ENCODE measurements at regions not wholly inside any gene's neighbourhood (a gene's known extent, or its start where the extent isn't known, plus 50 kb on each side); places are given as distances from the start of the nearest gene placed in this dataset.
A peak's percentile ranks its signal among the peaks of the same experiment; 100 is the strongest.
"Not testable (repeated sequence)": the region's sequence is repeated elsewhere in the genome, so short reads cannot be mapped to it uniquely, and the experiment has no call there.

DNA sequence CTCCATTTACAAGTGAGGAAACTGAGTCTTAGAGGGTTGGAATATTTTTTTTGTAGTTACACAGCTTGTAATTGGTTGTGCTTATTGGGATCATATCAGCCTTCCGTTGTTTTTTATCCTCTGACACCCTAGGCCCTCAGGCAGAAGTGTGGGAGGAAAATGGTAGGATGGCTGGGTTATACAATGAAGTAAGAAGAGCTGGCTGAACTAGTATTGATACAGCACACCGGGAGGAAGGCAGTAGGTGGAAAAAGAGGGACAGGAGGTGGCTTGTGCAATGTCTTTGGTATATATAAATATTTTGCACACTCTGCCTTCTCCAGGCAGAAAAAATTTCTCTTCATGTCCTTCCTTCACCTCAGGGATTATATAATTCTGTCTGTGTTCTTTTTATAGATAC is 214.3 kb upstream of the SGO1 start:
- DNase-seq (ENCODE audit: low read depth): no peak

DNA sequence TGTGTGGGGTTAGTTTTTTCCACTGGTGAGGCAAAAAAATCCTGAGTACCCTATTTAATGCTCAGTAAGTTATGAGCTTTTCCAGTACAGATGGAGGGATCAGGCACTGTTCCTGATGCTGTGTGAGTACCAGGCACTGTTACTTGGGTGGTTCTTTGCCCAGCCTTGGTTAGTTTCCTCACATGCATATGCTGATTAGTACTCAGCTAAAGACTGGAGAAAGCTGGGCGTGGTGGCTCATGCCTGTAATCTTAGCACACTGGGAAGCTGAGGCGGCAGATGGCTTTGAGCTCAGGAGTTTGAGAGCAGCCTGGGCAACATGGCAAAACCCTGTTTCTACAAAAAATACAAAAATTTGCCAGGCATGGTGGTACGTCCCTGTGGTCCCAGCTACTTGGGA is 210.3 kb upstream of the SGO1 start:
- no peak for DNase-seq (ENCODE audit: low read depth)

DNA sequence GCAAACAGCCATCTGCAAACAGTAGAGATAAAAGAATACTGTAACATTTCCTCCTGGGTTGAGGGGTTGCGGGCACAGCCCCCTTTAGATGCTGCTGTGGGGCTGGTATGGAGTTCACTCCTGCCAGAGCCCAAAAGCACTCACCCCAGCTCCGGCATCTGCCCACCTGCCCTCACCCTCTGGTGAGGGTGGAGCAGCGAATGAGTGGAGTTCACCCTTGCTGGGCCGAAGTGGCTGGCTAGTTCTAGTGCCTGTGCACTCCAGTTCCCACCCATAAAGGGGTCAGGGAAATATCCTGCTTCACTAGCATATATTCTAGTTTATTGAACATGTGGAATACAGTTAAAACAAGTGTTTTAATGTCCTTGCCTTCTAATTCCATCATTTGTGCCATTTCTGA is 209.7 kb upstream of the SGO1 start:
- DNase-seq (ENCODE audit: low read depth): no peak

DNA sequence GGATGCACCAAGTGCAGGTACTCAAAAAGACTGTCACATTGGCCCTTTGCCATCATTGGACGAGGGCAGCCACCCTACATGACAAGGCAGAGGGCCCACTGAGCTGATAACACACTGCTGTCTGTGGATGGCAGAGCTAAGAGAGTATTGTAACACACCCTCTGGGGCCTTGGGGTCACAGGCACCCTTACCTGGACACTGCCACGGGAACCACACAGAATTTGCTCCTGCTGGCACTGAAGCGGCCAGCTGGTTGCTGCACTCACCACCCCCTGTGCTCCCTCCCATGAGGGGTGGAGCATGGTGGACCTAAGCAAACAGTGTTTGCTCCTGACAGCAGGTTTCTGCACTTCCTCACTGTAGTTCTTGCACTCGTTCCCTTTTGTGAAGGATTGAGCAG is 208.2 kb upstream of the SGO1 start:
- no peak for DNase-seq (ENCODE audit: low read depth)

DNA sequence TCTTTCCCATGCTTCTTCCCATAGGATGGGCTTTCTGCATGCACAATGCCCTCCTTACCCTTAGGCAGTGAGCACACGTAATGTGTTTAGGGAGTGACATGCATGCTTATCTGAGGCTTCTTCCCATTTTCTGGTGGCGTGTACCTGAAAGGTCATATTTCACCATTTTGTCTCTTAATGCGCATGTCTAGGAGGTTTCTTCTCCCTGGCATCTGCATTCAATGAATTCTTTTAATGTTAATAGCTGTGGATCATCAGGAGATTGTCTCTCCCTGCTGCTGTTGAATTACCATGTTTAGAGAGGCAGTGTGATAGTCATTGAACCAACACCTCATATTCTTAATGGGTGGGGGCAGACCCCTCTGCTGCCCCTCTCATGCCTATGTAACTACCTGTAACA is 205.6 kb upstream of the SGO1 start:
- DNase-seq (ENCODE audit: low read depth): no peak

DNA sequence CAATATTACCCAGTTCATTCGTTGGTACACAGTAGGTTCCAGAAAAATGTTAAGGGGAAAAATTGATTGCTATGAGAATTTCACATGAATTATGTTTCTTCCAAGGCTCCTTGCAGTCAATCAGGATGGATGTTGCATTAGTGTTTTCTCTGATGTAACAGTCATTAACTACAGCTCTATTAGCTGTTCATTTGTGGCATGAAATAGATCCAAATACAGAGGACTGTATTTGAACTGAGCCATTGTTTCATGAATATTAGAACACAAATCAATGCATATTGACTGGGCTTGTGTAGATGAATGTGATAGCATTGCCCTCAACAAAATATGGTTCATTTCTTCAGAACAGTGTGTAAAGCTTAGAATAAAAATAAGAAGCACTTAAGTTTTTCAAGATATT is 203.0 kb upstream of the SGO1 start:
- no peak for DNase-seq (ENCODE audit: low read depth)

DNA sequence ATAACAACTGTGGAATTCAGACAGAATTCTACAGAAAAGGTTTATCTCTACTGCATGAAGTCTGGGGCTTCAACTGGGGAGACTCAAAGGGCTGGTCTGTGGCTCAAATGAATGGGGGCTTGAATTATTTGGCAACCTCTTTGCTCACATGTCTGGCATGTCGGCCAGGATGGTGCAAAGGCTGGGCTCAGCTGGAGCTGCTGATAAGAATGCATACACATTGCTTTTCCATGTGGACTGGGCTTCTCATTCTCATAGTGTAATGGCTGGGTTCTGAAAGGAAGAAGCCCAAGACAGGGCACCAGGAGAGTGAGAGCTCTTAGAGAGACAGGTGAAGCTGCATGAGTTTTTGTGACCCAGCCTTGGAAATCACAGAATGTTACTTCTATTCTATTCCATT is 194.3 kb upstream of the SGO1 start:
- DNase-seq (ENCODE audit: low read depth): no peak

DNA sequence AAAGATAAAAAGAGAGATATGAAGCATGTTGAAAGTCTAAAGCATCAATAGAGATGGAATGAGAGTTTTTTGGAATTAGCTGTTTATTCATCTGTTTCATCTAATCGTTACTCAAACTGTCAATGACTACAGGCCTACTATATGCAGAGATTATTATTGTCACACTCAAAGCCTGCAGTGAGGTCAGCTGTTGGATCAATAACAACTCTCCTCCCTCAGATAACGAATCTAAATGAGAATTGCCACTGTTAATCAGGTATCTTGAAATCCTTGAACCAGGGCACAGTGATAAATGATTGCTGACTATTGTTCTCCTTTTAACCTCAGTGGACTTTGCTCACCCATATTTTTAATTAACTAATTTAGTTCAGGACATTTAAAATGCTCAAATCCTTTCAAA is 192.3 kb upstream of the SGO1 start:
- no peak for DNase-seq (ENCODE audit: low read depth)

DNA sequence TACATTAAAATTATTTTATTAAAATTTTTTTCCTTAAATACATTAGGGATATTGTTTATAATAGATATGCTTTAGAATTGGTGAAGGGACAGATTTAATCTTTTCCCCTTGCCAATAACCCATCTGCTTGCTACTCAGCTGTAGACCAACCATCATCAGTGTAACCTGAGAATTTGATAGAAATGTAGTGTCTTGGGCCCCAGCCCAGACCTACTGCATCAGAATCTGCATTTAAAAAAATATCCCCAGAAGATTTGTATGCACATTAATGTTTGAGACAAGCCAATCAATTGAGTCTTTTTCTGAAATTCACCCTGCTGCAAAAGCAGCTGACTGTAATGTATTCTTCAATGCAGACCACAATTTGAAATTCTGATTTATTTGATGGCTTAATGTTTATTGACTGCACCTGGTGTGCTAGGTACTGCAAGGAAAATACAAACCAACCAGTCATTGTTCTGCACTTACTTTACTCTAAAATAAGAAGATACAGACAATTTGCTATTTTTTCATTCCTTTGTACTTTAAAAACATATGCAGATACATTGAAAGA is 190.7 kb upstream of the SGO1 start:
- DNase-seq (ENCODE audit: low read depth): no peak

DNA sequence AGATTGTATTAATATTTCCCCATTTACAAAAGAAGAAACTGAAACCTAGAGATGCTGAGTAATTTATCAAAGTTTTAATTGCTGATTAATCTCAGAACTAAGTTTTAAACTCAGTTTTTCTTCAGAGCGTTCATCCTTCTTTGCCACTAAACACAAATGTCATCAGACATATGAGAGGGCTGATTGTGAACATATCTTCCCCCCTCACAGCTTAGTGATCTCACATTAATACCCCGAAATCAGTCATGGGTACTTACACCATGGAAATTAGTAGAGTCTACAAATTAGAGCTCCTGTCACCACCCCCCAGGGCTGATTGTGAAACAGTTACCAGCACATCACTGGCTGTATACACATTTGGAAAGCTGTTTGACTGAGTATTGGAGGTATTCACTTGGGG is 189.3 kb upstream of the SGO1 start:
- DNase-seq (ENCODE audit: low read depth): no peak

DNA sequence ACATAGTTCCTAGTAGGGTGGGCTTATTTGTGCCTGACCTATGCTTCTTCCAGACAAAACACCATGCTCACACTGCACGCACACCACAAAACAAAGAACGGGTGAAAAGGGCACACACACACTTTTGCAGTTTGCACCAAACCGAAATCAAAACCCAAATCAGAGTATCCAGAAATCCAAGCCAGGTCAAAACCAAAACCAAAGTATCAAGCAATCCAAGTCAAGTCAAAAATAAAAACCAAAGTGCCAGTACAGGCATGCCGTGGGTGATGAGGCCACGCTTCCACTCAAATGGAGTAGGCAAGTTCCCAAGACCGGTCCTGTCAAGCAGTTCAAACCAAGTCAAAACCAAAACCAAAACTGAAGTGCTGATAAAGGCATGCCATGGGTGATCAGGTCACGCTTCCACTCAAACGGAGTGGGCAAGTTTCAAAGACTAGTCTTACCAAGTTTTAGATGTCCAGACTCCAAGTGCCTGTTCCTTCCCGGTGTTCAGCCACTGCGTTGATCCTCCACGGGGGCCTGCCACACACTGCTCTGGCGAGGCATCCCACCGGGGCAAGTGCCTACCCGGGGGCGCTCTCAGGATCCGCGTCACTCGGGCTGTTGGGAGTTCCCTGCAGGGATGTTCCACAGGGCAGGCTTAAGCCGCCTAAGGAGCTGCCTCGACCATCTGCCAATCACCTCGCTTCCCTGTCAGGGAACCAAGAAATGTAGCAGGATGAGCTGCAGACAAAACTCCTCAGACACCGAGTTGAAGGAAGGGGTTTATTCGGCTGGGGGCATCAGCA is 184.5 kb upstream of the SGO1 start:
- DNase-seq (ENCODE audit: low read depth): not testable (repeated sequence)

DNA sequence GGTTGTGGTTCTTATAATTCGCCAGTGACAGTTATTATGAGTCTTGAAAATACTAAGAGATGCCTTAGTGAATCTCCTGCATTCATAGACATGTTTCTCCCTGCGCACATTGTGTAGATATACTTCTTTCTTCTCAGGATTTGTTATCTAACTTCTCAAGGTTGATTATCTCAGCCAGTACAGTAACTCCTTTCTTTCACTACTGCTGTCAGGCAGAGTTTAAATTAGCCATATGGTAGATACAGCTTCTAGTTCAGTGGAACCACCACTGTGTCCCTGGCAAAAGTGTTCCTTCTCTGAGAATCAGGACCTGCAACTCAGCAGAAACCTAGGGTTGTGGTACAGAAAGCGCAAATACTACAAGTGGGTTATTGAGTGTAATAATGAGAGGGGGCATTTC is 175.0 kb upstream of the SGO1 start:
- no peak for DNase-seq (ENCODE audit: low read depth)

DNA sequence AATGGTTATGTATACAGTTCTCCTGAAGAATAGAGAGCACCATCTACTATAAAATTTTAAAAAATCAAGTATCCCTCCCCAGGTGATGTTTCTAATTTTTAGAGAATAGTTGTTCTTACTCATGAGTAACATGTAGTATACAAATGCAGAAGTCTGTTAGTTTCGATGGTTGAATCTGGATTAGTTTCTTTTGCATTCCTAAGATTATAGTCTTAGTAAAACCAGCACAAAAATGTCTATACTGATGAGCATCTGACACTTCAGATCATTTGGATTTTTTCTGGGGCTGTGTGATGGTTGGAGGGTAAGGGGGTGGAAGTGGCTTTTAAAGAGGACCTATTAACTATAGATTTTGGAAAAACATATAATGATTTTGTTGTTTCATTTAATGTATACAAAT is 167.3 kb upstream of the SGO1 start:
- no peak for DNase-seq (ENCODE audit: low read depth)

DNA sequence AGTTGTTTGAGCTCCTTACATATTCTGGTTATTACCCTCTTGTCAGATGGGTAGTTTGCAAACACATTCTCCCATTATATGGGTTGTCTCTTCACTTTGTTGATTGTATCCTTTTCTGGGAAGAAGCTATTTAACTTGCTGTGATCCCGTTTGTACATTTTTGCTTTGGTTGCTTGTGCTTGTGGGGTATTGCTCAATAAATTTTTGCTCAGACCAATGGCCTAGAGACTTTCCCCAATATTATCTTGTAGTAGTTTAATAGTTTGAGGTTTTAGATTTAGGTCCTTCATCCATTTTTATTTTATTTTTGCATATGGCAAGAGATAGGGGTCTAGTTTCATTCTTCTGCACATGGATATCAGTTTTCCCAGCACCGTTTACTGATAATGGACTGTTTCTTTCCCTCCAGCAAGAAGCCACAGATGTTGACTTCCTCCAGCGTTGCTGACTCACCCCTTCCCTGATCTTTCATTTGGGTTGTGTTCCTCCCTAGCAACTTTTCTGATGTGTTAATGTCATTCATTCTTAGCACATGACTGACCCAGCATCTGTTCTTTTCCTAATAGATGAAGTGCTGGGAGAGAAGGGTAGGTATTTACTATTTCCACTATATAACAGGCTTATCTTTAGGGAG is 166.7 kb upstream of the SGO1 start:
- no peak for DNase-seq (ENCODE audit: low read depth)

DNA sequence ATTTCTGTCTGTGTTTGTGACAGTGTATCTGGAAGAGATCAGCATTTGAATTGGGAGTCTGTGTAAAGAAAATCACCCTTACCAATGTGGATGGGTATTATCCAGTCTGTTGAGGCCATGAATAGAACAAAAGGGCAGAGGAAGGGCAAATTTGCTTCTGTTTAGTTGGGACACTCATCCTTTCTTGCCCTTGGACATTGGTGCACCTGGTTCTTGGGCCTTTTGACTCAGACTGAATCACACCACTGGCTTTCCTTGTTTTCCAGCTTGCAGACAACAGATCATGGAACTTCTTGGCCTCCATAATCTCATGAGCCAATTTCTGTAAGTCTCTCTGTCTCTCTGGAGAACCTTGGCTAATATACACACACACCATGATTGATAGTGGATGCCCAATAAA is 164.4 kb upstream of the SGO1 start:
- no peak for DNase-seq (ENCODE audit: low read depth)

DNA sequence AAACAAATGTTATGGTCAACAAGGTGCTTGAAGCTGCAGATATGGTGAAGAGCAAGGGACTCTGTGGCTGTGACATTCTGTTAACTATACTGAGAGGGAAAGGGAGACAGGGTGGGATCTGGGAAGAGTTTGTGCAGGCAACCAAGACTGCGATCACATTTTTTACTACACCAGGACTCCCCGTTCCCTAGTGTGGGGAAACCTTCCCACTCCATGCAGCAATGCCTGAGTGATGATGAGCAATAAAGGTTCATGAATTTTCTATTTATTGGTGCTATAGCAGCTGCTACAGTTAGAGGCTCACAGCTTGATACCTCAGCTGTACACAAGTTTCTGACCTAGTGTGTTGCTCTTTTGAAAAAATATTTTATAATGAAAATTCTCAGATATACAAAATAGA is 160.9 kb upstream of the SGO1 start:
- DNase-seq (ENCODE audit: low read depth): no peak

DNA sequence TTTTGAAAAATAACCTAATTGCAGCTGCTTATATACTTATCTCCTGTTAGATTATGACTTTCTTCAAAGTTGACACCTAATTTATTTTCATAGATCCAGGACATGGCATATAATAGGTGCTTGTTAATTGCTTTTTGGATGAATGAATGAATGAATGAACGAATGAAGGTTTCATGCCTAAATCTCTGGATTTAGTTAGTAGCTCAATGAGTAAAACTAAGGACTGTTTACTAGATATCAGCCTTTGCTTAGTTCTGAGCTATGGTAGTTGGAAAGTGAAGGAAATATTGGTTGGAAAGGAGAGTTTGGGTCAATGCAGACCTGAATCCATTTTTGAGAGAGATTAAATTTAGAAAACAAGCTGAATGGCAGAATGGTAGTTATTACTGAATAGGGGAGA is 160.4 kb upstream of the SGO1 start:
- DNase-seq (ENCODE audit: low read depth): no peak

DNA sequence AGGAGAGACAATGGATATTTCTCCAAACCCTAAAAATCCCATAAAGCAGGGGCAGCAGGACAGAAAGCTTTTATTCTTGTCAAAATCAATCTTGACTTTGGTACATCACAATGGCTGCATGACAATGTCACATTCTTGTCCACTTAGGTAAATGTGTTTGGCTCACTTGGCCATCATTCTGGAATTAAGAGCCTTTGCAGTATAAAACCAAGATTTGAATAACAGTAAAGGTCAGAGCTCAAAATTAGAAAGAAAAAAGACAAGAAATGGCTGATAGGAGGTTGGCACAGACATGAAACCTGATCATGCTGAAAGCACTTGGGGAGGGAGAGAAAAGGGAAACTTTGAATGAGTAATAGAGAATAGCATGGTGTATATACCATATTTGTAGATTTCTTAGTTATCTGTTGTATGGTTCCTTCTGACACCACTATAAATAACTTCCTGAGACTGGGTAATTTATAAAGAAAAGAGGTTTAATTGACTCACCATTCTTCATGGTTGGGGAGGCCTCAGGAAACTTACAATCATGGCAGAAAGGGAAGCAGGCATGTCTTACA is 158.5 kb upstream of the SGO1 start:
- DNase-seq (ENCODE audit: low read depth): no peak

DNA sequence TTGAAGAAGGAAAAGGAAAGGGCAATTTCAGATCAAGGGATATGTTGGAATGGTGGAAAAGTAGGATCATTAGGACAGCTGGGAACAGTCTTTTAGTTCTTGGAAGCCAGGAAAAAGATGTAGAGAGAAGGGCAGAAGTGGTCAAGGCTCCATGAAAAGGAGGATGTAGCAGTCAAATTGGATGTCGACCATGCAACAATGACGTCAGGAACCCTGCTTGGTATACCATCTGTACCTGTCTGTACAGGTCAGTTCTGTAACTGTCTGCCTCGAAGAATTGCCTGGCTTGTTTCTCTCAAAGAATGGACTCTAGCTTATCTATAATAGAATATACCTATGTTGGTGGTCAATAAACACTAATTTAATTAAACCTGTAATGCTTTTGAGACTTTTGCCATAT is 157.8 kb upstream of the SGO1 start:
- DNase-seq (ENCODE audit: low read depth): no peak

DNA sequence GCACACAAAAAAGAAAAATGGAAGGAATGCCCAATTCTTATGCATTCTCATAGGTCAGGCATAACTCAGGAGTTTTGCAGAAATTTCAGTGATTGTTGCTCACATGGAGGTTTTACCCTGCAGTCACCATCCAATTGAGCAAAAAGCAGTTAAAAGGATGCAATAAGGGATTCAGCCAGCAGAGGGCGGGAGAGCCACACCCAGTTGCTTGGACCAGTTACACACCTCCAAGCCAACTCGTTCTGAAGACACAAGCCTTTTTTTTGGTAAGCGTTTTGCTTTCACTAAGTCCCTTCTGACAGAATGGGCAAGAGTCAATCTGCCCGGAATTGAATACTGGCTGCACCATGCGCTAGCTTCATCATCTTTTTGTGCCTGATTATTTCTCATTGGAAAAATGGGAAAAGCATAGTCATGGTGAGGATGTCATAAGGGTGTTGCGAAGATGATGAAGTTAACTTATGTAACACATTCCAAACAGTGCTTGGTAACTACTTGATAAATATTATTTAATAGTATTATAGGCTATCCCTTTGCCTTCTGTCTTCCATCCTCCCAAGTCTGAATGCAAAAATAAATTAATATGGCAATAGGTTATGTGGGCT is 154.4 kb upstream of the SGO1 start:
- peak; percentile 51 for DNase-seq (ENCODE audit: low read depth)

DNA sequence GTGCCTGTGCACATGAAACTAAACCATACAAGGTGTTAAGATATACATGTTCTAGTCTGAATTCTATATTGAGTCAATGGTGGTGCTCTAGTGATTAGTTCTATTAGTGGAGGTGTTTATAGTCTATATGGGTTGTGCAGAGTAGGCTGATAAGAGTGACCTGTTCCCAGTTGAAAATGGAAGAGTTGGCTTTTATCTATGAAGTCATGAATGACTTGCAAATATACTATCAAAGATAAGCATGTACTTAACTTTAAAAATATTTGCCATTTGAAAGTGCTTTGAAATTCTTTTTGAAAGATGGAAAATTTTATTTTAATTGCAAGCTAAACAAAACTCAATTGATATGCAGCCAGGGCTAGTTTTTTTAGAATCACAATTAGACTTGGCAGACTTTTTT is 150.6 kb upstream of the SGO1 start:
- no peak for DNase-seq (ENCODE audit: low read depth)

DNA sequence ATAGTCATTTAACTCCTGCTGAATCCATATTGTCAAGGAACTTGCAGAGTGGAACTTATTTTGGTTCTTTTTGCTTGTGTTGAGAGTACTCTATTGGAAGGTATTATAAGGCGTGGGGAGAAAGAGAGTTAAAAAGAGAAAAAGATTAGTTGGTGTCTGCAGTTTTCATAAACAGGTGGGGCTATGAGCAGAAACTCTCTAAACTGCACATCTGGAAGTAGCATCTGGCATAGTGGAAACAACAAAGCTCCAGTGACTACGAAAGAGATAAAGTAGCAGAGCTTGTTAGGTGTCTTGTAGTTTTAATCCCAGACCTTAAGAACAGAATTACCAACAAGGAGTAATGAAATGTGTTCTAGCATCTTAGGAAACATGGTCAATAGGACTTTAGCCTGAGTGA is 148.8 kb upstream of the SGO1 start:
- DNase-seq (ENCODE audit: low read depth): no peak

DNA sequence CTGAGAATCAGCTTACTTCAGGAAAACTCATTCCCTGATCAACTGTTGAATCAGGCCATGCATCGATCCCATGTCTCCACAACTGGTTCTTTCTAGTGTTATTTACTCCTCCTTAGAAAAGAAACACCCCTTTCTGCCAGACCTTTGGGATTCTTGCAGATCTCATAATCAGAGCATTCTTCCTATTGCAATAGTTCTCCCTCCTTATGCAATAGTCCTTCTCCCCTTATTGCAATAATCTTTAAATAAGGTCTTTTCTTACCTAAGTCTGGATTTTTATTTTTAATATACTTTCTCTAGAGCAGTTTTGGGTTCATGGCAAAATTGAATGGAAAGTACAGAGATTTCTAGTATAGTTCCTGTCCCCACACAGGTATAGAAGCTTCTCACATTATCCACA is 141.9 kb upstream of the SGO1 start:
- DNase-seq (ENCODE audit: low read depth): no peak
